CD1c-positive myeloid dendritic cell (primary cell): ENCODE measurements at regions not wholly inside any gene's neighbourhood (a gene's known extent, or its start where the extent isn't known, plus 50 kb on each side); places are given as distances from the start of the nearest gene placed in this dataset.

Source experiments
- DNase-seq: peaks from one replicate; pipeline ENCODE4 v3.0.0-alpha.2; 2016; ENCODE audit errors: extremely low spot score

GRCh38 chr21:43274022-43274945 is 105.5 kb downstream of the CRYAA start:
- DNase-seq, result no peak

GRCh38 chr21:43273708-43274021 is 104.9 kb downstream of the CRYAA start:
- no peak for DNase-seq

GRCh38 chr21:43273016-43273707 is 104.4 kb downstream of the CRYAA start:
- no peak for DNase-seq

GRCh38 chr21:43272591-43272990 is 103.8 kb downstream of the CRYAA start:
- DNase-seq, result no peak

- DNase-seq, result no peak
These were observed 102.7 kb downstream of the CRYAA start for GRCh38 chr21:43271452-43272020.

GRCh38 chr21:43270800-43271301 is 102.0 kb downstream of the CRYAA start:
- DNase-seq, result no peak

- DNase-seq, result no peak
These were observed 101.3 kb downstream of the CRYAA start for GRCh38 chr21:43269957-43270705.

- DNase-seq, result peak; percentile 25
These were observed 100.6 kb downstream of the CRYAA start for GRCh38 chr21:43269440-43269839.

GRCh38 chr21:43268804-43269186 is 100.0 kb downstream of the CRYAA start:
- DNase-seq, result no peak

- DNase-seq, result no peak
These were observed 99.4 kb downstream of the CRYAA start for GRCh38 chr21:43268086-43268803.

GRCh38 chr21:43267391-43268085 is 98.7 kb downstream of the CRYAA start:
- DNase-seq, result no peak

- DNase-seq, result peak; percentile 50
These were observed 97.7 kb downstream of the CRYAA start for GRCh38 chr21:43266534-43266933.

GRCh38 chr21:43262427-43262826 is 93.6 kb downstream of the CRYAA start:
- no peak for DNase-seq
